Ovary (tissue), 7 donors: ENCODE measurements at regions not wholly inside any gene's neighbourhood (a gene's known extent, or its start where the extent isn't known, plus 50 kb on each side); places are given as distances from the start of the nearest gene placed in this dataset.

Experiments
- DNase-seq, 5 donors: peaks; one replicate each; pipeline ENCODE4 v3.0.0-alpha.2; 2019 to 2020
- H3K27ac ChIP-seq, 2 donors: fragments of 200-600 bp; one replicate each; pipeline versions ENCODE4 v1.5.1 to v1.8.0; 2019 to 2022
- H3K27me3 ChIP-seq: fragments of 200-600 bp; one replicate; pipeline ENCODE4 v1.8.0; 2022
- H3K36me3 ChIP-seq: fragments of 200-600 bp; sonication (generic); one replicate; pipeline ENCODE4 v1.5.1; 2019
- H3K4me1 ChIP-seq: one replicate; pipeline ENCODE4 v1.8.1; 2013; ENCODE audit warnings: mild to moderate bottlenecking, moderate library complexity; ENCODE audit not compliant: insufficient read depth
- H3K4me3 ChIP-seq: fragments of 200-600 bp; sonication (generic); one replicate; pipeline ENCODE4 v1.5.1; 2017
- H3K9me3 ChIP-seq, 2 donors: fragments of 200-600 bp in 1 of 2; sonication (generic) in 1 of 2; one replicate each; pipeline versions ENCODE4 v1.5.1 to v1.8.1; 2013 to 2019; ENCODE audit warnings: mild to moderate bottlenecking in 1 of 2, moderate library complexity in 1 of 2
- EP300 ChIP-seq: sonication (generic); formaldehyde crosslinking; IDR thresholded peaks from one replicate; pipeline ENCODE4 v1.6.1; 2017; ENCODE audit warnings: antibody characterized with exemption
- POLR2A ChIP-seq: fragments of 450-650 bp; IDR thresholded peaks from one replicate; pipeline ENCODE4 v1.6.1; 2017; ENCODE audit warnings: antibody characterized with exemption, mild to moderate bottlenecking, moderate library complexity
- WGBS, 3 donors: extraction: QIAGEN DNeasy Blood & Tissue Kit in 1 of 3; methylation state at CpG; one replicate each; pipeline versions ENCODE4 v1.1.5 to v1.1.7; 2013 to 2017; 5-methylcytosine and 5-hydroxymethylcytosine counted together
- intact Hi-C, 4 donors: fragments of 100-400 bp; cut with DNase I; formaldehyde crosslinking; loops; one replicate each; pipeline versions ENCODE4 v1.11.0 to v1.15.1; 2022 to 2023
- TF ChIP-seq, protein P1 (sequence below), 3 donors: fragments of 450-650 bp in 2 of 3; fragments of 200-600 bp in 1 of 3; IDR thresholded peaks; one replicate each; pipeline versions ENCODE4 v1.5.1 to v1.8.0; 2016 to 2022; ENCODE audit warnings: antibody characterized with exemption in 3 of 3, mild to moderate bottlenecking in 1 of 3
- donor health status: DM: no; HTN: no; CAD: no; lungs with moderate emphysema.
- donor health status: DM: no; HTN: no; CAD: no.
- donor health status: Bipolar disorder and iron deficiency.
- donor health status: DM: no; HTN: no; CAD: no.
- donor health status: DM: yes; HTN: yes; CAD: no.

- intact Hi-C loops = no loop called here
- no peak overlapping the region for H3K27ac ChIP-seq
- no peak overlapping the region for H3K4me3 ChIP-seq
- no peaks in the 10 kb centered on the region for H3K27me3 ChIP-seq
- no peak for DNase-seq
- no peaks in the 10 kb centered on the region for H3K4me1 ChIP-seq
- no peaks in the 10 kb centered on the region for H3K9me3 ChIP-seq
- WGBS, 3 donors = 89 to 96% (median 95%) methylated on average over 4 of the region's 4 CpGs
- H3K36me3 ChIP-seq = no peaks in the 10 kb centered on the region
- TF ChIP-seq POLR2A (no peak), EP300 (no peak)
- TF ChIP-seq, protein P1, sequence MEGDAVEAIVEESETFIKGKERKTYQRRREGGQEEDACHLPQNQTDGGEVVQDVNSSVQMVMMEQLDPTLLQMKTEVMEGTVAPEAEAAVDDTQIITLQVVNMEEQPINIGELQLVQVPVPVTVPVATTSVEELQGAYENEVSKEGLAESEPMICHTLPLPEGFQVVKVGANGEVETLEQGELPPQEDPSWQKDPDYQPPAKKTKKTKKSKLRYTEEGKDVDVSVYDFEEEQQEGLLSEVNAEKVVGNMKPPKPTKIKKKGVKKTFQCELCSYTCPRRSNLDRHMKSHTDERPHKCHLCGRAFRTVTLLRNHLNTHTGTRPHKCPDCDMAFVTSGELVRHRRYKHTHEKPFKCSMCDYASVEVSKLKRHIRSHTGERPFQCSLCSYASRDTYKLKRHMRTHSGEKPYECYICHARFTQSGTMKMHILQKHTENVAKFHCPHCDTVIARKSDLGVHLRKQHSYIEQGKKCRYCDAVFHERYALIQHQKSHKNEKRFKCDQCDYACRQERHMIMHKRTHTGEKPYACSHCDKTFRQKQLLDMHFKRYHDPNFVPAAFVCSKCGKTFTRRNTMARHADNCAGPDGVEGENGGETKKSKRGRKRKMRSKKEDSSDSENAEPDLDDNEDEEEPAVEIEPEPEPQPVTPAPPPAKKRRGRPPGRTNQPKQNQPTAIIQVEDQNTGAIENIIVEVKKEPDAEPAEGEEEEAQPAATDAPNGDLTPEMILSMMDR (IDR thresholded peaks at IDR 0.05) = no peak
Observed at GRCh38 chr5:129163810-129164378, 69.3 kb downstream of the ISOC1 start.

DNA sequence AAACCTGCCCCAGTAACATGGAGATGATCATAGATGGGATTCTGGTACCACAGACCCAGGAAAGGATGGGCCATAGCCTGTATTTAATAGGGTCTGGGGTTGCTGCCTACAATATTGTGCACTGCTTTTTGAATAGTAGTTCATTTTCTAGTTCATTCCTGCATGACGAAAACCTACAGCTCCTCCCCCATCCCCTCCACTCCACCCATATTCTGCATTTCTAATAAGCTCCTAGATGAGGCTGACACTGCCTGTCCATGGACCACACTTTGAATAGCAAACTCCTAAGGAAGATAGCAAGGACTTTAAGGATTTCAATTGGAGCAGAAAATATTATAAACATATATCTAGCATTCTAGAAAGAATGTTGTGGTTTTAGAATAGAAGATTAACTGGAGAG is 75.5 kb downstream of the ISOC1 start:
- H3K36me3 ChIP-seq = no peaks in the 10 kb centered on the region
- 10 to 35% (median 34%) methylated on average over 1 of the region's 1 CpG for WGBS, 3 donors
- TF ChIP-seq POLR2A = no peak
- no peaks in the 10 kb centered on the region for H3K9me3 ChIP-seq
- intact Hi-C loops = no loop called here
- no peaks in the 10 kb centered on the region for H3K27me3 ChIP-seq
- no peak overlapping the region for H3K27ac ChIP-seq
- no peak for DNase-seq
- H3K4me3 ChIP-seq = no peak overlapping the region
- H3K4me1 ChIP-seq = no peaks in the 10 kb centered on the region

GRCh38 chr5:129171194-129171944 is 76.8 kb downstream of the ISOC1 start:
- H3K4me1 ChIP-seq = no peaks in the 10 kb centered on the region
- no peaks in the 10 kb centered on the region for H3K9me3 ChIP-seq
- H3K36me3 ChIP-seq = no peaks in the 10 kb centered on the region
- 19 to 32% (median 24%) methylated on average over 2 of the region's 2 CpGs for WGBS, 3 donors
- H3K4me3 ChIP-seq = no peak overlapping the region
- no peak overlapping the region for H3K27ac ChIP-seq
- no peaks in the 10 kb centered on the region for H3K27me3 ChIP-seq
- TF ChIP-seq, protein P1 (IDR thresholded peaks at IDR 0.05) = no peak
- TF ChIP-seq EP300 = no peak
- TF ChIP-seq POLR2A = no peak
- intact Hi-C loops = no loop called here
- no peak for DNase-seq

DNA sequence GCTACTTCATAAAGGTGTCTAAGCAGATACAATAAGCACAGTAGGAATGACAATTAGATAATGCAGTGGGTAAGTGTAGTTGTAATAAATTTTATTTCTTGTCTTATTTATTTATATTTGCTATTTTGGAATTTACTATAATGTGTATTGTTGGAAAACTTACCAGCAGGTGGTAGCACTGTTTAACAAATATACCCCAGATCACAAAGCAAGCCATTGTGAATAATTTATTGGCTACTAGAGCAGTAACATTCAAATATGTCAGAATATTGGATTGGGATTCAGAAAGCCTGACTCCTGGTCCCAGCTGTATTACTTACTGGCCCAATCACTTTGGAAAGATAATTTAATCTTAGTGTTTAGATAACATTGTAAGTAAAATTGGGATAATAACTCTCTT is 78.0 kb downstream of the ISOC1 start:
- Histone ChIP-seq H3K27me3 (no peaks in the 10 kb centered on the region), H3K4me1 (no peaks in the 10 kb centered on the region), H3K36me3 (no peaks in the 10 kb centered on the region), H3K4me3 (no peak overlapping the region), H3K27ac (no peak overlapping the region), H3K9me3 (no peaks in the 10 kb centered on the region)
- TF ChIP-seq, protein P1 (IDR thresholded peaks at IDR 0.05) = no peak
- no peak for TF ChIP-seq POLR2A
- TF ChIP-seq EP300 = no peak
- intact Hi-C loops = no loop called here
- no peak for DNase-seq

GRCh38 chr5:129173771-129174170 is 79.2 kb downstream of the ISOC1 start:
- Histone ChIP-seq H3K27ac (no peak overlapping the region), H3K4me3 (no peak overlapping the region), H3K27me3 (no peaks in the 10 kb centered on the region), H3K36me3 (no peaks in the 10 kb centered on the region), H3K9me3 (no peaks in the 10 kb centered on the region), H3K4me1 (no peaks in the 10 kb centered on the region)
- intact Hi-C loops = no loop called here
- TF ChIP-seq, protein P1 (IDR thresholded peaks at IDR 0.05) = no peak
- TF ChIP-seq EP300 (no peak), POLR2A (no peak)
- no peak for DNase-seq
